PFSK-1 (cell line): ENCODE measurements at regions not wholly inside any gene's neighbourhood (a gene's known extent, or its start where the extent isn't known, plus 50 kb on each side); places are given as distances from the start of the nearest gene placed in this dataset.

ENCODE experiments used
- POLR2AphosphoS5 ChIP-seq: IDR thresholded peaks from 2 replicates; pipeline ENCODE4 v1.6.1; 2012; ENCODE audit warnings: low read depth, mild to moderate bottlenecking, control low read depth, low read length, moderate library complexity
- SIN3A ChIP-seq: IDR thresholded peaks from 2 replicates; pipeline ENCODE4 v1.6.1; 2012; ENCODE audit warnings: mild to moderate bottlenecking, low read length, moderate library complexity, borderline replicate concordance; ENCODE audit not compliant: insufficient read depth
- TF ChIP-seq, protein P1 (sequence below), 2 experiments: IDR thresholded peaks; 2 replicates each; pipeline versions ENCODE4 v1.6.1 to v1.8.0; 2011 to 2012; ENCODE audit warnings: low read depth in 2 of 2, low read length in 2 of 2, control low read depth in 1 of 2, inconsistent platforms in 1 of 2, mild to moderate bottlenecking in 1 of 2, moderate library complexity in 1 of 2; ENCODE audit not compliant: insufficient read depth in 1 of 2

DNA sequence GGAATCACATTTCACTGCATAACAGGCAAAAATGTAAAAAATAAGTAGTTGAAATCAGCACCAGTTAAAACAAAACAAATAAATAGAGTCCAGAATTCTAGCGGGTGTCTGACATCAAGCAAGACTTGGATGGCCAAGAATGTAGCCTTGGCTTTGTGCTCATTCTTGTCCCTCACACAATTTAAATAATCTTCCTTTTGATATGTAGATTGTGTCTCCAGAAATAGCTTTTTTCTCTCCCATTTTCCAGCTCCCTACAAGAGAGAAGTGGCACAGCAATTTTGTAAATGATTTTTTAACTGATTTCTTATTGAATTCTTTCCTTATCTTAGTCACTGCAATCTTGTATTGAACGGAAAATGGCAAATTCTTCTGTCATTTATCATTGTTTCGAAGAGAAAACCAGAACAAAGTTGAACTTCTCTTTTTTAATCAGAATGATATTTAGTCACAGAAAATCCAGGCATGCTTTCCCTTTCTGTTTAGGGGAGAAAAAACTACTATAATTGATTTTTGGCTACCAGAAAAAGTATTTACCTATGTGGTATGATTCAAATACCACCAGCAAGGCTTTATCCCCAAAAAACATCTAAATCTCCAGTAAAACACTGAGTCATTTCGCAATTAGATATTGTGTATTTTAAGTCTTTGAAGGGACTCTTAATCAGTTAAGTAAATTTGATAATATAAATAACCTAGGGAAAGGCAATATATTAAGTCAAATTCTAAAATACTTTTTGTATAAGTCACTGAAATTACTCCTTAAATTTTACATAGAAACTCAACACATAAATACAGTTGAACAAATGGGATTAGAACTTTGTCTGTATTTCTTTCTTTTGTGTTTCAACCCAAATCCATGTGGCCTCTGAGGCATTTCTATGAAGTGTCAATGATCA, 481.7 kb downstream of the GBE1 start:
- TF ChIP-seq POLR2AphosphoS5 (no peak), SIN3A (no peak)
- TF ChIP-seq, protein P1, sequence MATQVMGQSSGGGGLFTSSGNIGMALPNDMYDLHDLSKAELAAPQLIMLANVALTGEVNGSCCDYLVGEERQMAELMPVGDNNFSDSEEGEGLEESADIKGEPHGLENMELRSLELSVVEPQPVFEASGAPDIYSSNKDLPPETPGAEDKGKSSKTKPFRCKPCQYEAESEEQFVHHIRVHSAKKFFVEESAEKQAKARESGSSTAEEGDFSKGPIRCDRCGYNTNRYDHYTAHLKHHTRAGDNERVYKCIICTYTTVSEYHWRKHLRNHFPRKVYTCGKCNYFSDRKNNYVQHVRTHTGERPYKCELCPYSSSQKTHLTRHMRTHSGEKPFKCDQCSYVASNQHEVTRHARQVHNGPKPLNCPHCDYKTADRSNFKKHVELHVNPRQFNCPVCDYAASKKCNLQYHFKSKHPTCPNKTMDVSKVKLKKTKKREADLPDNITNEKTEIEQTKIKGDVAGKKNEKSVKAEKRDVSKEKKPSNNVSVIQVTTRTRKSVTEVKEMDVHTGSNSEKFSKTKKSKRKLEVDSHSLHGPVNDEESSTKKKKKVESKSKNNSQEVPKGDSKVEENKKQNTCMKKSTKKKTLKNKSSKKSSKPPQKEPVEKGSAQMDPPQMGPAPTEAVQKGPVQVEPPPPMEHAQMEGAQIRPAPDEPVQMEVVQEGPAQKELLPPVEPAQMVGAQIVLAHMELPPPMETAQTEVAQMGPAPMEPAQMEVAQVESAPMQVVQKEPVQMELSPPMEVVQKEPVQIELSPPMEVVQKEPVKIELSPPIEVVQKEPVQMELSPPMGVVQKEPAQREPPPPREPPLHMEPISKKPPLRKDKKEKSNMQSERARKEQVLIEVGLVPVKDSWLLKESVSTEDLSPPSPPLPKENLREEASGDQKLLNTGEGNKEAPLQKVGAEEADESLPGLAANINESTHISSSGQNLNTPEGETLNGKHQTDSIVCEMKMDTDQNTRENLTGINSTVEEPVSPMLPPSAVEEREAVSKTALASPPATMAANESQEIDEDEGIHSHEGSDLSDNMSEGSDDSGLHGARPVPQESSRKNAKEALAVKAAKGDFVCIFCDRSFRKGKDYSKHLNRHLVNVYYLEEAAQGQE (IDR thresholded peaks at IDR 0.05; ENCODE audit: insufficient read depth in 1 of 2, low read depth in 2 of 2, low read length in 2 of 2): no peak
